Tibial nerve (tissue), 4 donors: ENCODE measurements at regions not wholly inside any gene's neighbourhood (a gene's known extent, or its start where the extent isn't known, plus 50 kb on each side); places are given as distances from the start of the nearest gene placed in this dataset.

ENCODE experiments used
- DNase-seq, 2 donors: peaks; one replicate each; pipeline ENCODE4 v3.0.0-alpha.2; 2019; ENCODE audit warnings: low spot score in 2 of 2
- H3K27ac ChIP-seq, 4 donors: fragments of 200-600 bp; sonication (generic) in 3 of 4; one replicate each; pipeline ENCODE4 v1.5.1; 2017 to 2019; ENCODE audit warnings: mild to moderate bottlenecking in 1 of 4
- H3K27me3 ChIP-seq, 2 donors: fragments of 200-600 bp; sonication (generic) in 1 of 2; one replicate each; pipeline versions ENCODE4 v1.5.1 to v1.6.0; 2017 to 2019
- H3K36me3 ChIP-seq, 3 donors: fragments of 200-600 bp; sonication (generic); one replicate each; pipeline ENCODE4 v1.5.1; 2018 to 2019
- H3K4me1 ChIP-seq, 4 donors: fragments of 200-600 bp; sonication (generic) in 3 of 4; one replicate each; pipeline ENCODE4 v1.5.1; 2017 to 2019
- H3K4me3 ChIP-seq, 4 donors: fragments of 200-600 bp; sonication (generic) in 3 of 4; one replicate each; pipeline ENCODE4 v1.5.1; 2017 to 2019; ENCODE audit warnings: mild to moderate bottlenecking in 1 of 4, moderate library complexity in 1 of 4
- H3K9me3 ChIP-seq, 4 donors: fragments of 200-600 bp; sonication (generic) in 3 of 4; one replicate each; pipeline ENCODE4 v1.5.1; 2017 to 2019
- EP300 ChIP-seq, 2 donors: sonication (generic); formaldehyde crosslinking; IDR thresholded peaks; one replicate each; pipeline ENCODE4 v1.6.1; 2017; ENCODE audit warnings: antibody characterized with exemption in 2 of 2, mild to moderate bottlenecking in 1 of 2
- POLR2A ChIP-seq, 2 donors: fragments of 450-650 bp; IDR thresholded peaks; one replicate each; pipeline ENCODE4 v1.6.1; 2017; ENCODE audit warnings: antibody characterized with exemption in 2 of 2, mild to moderate bottlenecking in 2 of 2, moderate library complexity in 2 of 2
- WGBS, 2 donors: methylation state at CpG; one replicate each; pipeline ENCODE4 v1.1.5; 2018; 5-methylcytosine and 5-hydroxymethylcytosine counted together
- TF ChIP-seq, protein P1 (sequence below), 5 experiments: fragments of 200-600 bp in 3 of 5; fragments of 450-650 bp in 2 of 5; sonication (generic) in 3 of 5; IDR thresholded peaks; one replicate each; pipeline ENCODE4 v1.5.1; 2016 to 2019; ENCODE audit warnings: antibody characterized with exemption in 5 of 5, mild to moderate bottlenecking in 3 of 5, moderate library complexity in 2 of 5

DNA sequence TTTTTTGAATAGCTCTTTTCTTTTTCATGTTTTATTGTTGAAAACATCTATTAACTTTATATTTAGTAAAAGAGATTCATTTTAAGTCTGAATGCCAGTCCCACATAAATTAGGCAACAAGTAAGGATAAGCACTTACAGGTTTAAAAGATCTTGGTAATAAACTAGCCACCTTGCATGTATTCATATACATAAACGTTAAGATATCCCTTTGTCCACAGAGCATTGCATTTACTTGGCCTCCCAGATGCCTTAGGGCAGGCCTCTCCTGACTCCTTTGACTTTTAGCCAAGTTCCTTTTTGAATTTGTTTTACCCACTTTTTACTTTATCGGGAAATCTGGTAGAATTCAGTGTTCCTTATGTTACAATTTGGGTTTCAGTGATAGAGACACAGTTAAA lies 331.7 kb downstream of the ETNK1 start:
- no peaks in the 10 kb centered on the region for H3K36me3 ChIP-seq
- H3K27me3 ChIP-seq, result no peaks in the 10 kb centered on the region
- H3K4me3 ChIP-seq, result no peak overlapping the region
- no peak overlapping the region for H3K27ac ChIP-seq
- H3K9me3 ChIP-seq, result no peaks in the 10 kb centered on the region
- TF ChIP-seq EP300 (IDR thresholded peaks at IDR 0.05) (no peak), POLR2A (IDR thresholded peaks at IDR 0.05) (no peak)
- TF ChIP-seq, protein P1, sequence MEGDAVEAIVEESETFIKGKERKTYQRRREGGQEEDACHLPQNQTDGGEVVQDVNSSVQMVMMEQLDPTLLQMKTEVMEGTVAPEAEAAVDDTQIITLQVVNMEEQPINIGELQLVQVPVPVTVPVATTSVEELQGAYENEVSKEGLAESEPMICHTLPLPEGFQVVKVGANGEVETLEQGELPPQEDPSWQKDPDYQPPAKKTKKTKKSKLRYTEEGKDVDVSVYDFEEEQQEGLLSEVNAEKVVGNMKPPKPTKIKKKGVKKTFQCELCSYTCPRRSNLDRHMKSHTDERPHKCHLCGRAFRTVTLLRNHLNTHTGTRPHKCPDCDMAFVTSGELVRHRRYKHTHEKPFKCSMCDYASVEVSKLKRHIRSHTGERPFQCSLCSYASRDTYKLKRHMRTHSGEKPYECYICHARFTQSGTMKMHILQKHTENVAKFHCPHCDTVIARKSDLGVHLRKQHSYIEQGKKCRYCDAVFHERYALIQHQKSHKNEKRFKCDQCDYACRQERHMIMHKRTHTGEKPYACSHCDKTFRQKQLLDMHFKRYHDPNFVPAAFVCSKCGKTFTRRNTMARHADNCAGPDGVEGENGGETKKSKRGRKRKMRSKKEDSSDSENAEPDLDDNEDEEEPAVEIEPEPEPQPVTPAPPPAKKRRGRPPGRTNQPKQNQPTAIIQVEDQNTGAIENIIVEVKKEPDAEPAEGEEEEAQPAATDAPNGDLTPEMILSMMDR (IDR thresholded peaks at IDR 0.05), result no peak
- 37 to 44% methylated on average over 2 of the region's 2 CpGs for WGBS, 2 donors
- no peak for DNase-seq
- H3K4me1 ChIP-seq, result no peaks in the 10 kb centered on the region

DNA sequence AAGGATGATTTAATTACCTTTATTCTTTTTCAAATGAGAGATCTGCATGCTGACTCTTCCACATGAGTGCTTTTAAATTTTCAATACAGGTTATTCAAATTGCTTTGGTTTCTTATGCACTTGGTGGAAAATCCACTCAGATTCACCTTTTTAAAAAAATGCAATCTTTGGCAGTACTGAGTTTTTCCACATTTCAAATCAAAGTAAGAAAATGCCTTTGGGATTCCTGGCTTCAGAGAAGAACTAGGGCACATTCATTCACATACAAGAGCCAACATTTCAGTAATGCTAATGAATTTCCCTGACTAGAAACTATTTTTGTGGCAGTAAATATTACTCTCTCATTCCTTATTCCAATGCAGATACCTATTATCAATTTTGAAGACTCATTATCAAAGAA lies 342.2 kb downstream of the ETNK1 start:
- TF ChIP-seq POLR2A (IDR thresholded peaks at IDR 0.05) (no peak), EP300 (IDR thresholded peaks at IDR 0.05) (no peak)
- TF ChIP-seq, protein P1 (IDR thresholded peaks at IDR 0.05), result no peak
- Histone ChIP-seq H3K4me3 (no peak overlapping the region), H3K9me3 (no peaks in the 10 kb centered on the region), H3K36me3 (no peaks in the 10 kb centered on the region), H3K27me3 (no peaks in the 10 kb centered on the region), H3K27ac (no peak overlapping the region), H3K4me1 (peaks cover 0 to 3% (median 0%) of the 10 kb centered on the region in 4 donors)
- DNase-seq, result no peak

DNA sequence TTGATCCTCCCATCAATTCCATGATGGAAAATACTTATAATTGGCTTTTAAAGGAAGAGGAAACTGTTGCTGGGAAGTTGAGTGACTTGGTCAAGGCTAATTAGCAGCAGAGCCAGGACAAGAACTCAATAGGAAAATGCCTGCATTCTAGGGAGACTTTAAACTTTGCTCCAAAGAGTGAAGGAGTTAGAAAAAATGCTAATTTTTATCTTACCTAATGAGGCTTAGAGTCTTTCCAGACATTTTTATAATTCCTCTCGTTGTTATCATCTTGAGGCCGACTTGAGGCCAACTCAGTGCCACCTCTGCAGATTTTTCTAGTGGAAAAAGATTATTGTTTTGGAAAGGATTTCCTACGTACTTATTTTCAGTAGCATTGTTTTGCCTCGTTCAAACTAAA lies 344.6 kb downstream of the ETNK1 start:
- Histone ChIP-seq H3K9me3 (no peaks in the 10 kb centered on the region), H3K4me1 (peaks cover 0 to 3% (median 0%) of the 10 kb centered on the region in 4 donors), H3K4me3 (no peak overlapping the region), H3K27me3 (no peaks in the 10 kb centered on the region), H3K36me3 (no peaks in the 10 kb centered on the region), H3K27ac (no peak overlapping the region)
- TF ChIP-seq POLR2A (IDR thresholded peaks at IDR 0.05), result no peak
- TF ChIP-seq, protein P1 (IDR thresholded peaks at IDR 0.05), result no peak
- TF ChIP-seq EP300 (IDR thresholded peaks at IDR 0.05), result no peak
- WGBS, 2 donors, result 43 to 51% methylated on average over 4 of the region's 4 CpGs
- no peak for DNase-seq

DNA sequence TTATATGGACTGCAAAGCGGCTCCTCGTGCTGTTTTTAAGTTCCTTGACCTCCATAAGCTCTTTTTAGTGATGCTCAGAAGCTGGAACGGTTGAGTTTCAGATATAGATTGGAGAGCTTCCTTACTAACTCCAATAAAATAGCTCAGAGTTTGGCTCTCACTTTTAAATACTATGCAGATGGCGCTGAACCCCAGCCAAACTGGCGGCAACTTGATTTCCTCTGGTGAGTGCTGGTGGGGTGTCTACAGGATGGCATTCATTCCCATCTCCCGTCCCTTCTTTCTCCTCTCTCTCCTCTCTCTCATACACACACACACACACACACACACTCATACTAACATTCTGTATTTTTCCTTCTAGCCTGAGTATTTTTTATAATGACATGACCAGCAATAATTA lies 346.3 kb downstream of the ETNK1 start:
- H3K9me3 ChIP-seq, result no peaks in the 10 kb centered on the region
- TF ChIP-seq POLR2A (IDR thresholded peaks at IDR 0.05) (no peak), EP300 (IDR thresholded peaks at IDR 0.05) (no peak)
- TF ChIP-seq, protein P1 (IDR thresholded peaks at IDR 0.05), result no peak
- WGBS, 2 donors, result 64 to 73% methylated on average over 6 of the region's 6 CpGs
- H3K27me3 ChIP-seq, result no peaks in the 10 kb centered on the region
- no peak overlapping the region for H3K4me3 ChIP-seq
- H3K4me1 ChIP-seq, result peaks cover 0 to 3% (median 0%) of the 10 kb centered on the region in 4 donors
- DNase-seq, result no peak
- H3K27ac ChIP-seq, result no peak overlapping the region
- no peaks in the 10 kb centered on the region for H3K36me3 ChIP-seq

DNA sequence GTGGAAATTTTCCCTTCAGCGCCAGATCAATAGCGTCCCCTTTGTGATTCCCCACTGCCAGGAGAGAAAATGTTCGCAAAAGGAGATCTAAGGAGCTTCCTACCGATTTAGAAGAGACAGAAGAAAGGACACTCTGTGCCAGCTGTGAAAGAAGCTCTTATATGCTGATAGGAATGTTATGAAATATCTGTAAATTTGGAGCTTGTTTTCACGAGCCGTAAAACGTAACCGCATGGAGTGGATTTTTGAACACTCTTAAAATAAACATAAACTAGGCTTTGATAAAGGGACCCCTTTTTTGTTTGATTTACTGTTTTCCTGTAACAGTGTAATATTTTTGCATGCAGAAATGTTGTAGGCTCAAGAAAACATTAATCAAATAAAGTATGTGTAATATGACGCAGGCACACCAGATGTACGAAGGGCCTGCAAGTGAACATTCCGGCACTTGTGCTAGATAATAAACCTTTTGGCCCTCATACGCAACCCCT lies 346.8 kb downstream of the ETNK1 start:
- TF ChIP-seq POLR2A (IDR thresholded peaks at IDR 0.05) (no peak), EP300 (IDR thresholded peaks at IDR 0.05) (no peak)
- TF ChIP-seq, protein P1 (IDR thresholded peaks at IDR 0.05), result no peak
- H3K36me3 ChIP-seq, result no peaks in the 10 kb centered on the region
- H3K4me3 ChIP-seq, result no peak overlapping the region
- H3K27me3 ChIP-seq, result no peaks in the 10 kb centered on the region
- 48 to 56% methylated on average over 12 of the region's 12 CpGs for WGBS, 2 donors
- DNase-seq, result no peak
- no peaks in the 10 kb centered on the region for H3K9me3 ChIP-seq
- H3K4me1 ChIP-seq, result peaks cover 0 to 3% (median 0%) of the 10 kb centered on the region in 4 donors
- no peak overlapping the region for H3K27ac ChIP-seq
